HG02870 (cell line): ENCODE measurements at regions not wholly inside any gene's neighbourhood (a gene's known extent, or its start where the extent isn't known, plus 50 kb on each side); places are given as distances from the start of the nearest gene placed in this dataset.

Experiments
- ATAC-seq: cut with Tn5 transposase; IDR thresholded peaks from one replicate; pipeline ENCODE4 v1.9.1; 2021; ENCODE audit warnings: mild to moderate bottlenecking, moderate library complexity; ENCODE audit not compliant: unreplicated experiment

DNA sequence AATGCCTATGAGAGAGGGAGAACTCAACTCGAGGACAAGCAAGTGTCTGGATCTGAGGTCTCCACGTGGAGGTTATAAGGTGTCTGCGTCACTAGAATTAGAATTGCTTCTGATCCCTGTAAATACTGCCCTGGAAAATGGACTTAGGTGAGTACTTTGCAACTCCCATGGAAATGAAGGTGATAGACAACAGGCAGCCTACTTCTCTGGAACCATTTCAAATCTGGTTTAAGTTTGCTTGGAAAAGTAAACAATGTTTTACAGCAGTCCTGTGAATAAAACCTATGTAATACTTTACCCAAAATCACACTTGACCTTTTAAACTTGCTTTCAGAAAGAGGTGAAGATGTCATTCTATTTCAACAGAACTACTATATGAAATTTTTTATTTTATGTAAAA, 70.1 kb upstream of the TENT5A start:
- ATAC-seq = no peak

DNA sequence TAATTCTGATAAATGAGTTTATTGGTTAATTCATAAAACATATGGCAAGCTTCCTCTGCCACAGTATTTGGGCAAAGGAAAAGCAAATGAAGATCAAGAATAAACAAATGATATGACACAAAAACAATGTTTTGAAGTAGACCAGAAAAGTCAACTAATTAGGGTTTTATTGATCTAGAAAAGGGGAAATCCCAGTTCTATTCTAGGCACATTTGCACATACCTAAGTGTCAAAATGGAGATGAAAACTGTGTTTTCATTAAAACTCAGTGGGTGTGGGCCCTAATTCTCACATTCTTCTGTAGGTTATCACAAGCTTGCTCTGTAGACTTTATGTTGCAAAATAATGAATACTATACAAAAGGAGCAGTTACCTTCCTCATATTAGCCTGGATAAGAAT, 69.0 kb upstream of the TENT5A start:
- no peak for ATAC-seq

DNA sequence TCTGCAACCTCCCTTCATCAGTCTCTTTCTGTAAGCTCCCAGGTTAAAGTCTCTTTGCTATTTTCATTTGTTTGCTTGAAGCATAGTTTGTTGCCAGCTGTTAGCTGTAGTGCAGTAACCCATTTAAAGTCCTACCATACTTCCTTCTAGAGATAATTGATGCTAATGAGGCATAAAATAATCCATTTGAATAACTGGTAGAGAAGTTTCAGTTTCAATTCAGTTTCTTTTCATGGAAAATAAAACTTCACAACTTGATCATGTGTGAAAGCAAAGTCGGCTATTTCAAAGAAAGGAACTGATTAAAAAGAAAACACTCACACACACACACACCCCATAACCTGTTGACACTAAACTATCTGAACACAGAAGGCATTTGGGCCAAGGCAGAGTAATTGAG, 68.5 kb upstream of the TENT5A start:
- ATAC-seq = no peak

DNA sequence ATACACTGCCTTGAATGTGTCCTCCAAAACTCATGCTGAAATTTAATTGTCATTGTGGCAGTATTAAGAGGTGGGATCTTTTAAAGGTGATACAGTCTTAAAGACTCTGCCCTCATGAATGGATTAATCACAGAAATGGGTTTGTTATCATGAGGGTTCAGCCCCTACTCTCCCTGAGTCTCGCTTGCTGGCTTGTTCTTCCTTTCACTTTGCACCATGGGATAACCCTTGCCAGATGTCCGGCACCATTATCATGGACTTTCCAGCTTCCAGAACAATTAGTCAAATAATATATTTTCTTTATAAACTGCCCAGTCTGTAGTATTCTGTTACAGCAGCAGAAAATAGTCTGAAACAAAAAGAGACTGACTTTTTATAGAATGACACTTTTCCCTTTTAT, 67.9 kb upstream of the TENT5A start:
- no peak for ATAC-seq

GRCh38 chr6:81819767-81820166, 67.3 kb upstream of the TENT5A start:
- no peak for ATAC-seq

DNA sequence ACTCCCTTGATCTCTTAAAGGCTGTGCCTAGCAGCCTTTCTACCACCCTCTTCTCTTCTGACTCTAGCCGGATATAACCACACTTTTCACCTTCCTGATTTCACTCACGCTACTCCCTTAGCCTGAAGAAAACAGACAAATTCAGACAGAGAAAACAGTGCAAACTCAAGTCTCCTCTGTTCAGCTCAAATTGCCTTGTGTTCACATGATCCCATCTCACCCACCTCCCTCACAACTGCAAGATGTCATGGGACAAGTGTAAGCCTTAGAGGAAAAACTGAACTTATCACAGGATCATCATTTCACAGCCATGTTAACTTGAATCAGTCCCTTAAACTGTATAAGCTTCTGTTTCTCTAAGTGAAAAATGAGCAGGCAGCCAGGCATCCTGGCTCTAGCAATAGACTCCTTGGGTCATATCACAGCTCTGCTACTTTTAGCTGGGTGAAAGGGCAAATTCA, 66.5 kb upstream of the TENT5A start:
- no peak for ATAC-seq

GRCh38 chr6:81816380-81816779, 63.9 kb upstream of the TENT5A start:
- no peak for ATAC-seq

GRCh38 chr6:81814370-81815076, 62.0 kb upstream of the TENT5A start:
- ATAC-seq = no peak

DNA sequence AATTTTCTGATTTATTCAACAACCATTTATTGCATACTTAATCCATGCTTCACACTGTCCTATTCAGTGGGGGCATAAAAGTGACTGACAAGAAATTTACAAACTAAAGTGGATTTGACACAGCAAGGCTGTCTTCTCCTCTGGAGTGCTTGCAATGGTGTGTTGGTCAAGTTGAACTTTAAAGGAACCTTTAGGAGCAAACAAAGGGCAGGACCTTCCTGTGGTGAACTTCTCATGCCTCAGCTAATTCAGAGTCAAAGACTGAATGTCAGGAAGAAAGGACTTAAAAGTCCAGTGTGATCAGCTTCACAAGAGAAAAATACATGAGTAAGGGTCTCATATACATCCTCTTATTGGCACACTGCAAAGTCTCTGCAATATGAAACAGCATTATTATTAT, 60.8 kb upstream of the TENT5A start:
- no peak for ATAC-seq

DNA sequence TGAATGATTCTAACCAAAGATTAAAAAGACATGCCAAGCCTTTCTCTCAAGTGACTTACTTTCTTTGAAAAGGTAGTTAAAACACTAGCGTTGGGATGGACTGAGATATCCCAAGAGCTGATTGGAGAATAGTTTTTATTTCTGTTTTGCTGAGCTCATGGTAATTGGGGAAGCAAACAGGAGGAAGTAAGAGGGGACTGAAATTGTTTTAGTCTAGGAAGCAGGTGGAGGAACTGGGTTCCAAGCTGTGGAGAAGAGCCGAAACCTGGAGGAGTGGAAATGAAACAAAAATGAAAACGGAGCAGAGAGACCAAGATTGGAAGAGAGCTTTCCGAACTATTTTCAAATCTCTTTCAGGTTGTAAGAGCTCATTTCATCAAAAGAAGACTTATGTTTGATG, 59.9 kb upstream of the TENT5A start:
- ATAC-seq = no peak

DNA sequence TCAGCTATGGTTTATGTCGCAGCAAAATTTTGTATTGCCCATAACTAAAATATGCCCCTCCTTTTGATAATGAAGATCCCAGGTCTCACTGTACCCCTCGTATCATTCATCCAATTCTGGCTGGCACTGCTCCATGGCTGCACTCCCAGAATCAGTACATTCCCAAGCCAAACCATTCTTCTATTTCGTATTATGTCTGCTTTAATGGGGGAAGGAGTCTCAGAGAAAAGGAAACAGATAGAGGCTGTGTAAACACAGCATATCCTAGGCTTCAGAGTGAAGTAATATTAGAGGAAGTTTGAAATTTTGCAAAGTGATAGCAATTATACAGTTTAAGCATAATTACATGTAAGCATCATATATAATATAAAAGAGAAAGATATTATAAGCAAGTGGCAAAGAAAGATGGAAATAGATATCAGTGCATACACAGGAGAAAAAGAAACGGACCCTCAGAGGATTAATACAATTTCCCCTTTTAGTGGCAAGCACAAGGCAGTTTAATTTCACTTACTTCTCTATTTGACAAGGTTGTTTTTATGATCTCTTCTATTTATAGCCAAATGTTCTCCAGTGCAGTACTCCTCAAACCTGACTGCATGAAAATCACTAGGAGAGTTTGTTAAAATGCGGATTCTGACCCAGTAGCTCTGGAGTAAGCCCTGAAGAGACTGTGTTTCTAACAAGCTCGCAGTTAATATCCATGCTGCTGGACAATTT, 56.5 kb upstream of the TENT5A start:
- ATAC-seq = no peak

DNA sequence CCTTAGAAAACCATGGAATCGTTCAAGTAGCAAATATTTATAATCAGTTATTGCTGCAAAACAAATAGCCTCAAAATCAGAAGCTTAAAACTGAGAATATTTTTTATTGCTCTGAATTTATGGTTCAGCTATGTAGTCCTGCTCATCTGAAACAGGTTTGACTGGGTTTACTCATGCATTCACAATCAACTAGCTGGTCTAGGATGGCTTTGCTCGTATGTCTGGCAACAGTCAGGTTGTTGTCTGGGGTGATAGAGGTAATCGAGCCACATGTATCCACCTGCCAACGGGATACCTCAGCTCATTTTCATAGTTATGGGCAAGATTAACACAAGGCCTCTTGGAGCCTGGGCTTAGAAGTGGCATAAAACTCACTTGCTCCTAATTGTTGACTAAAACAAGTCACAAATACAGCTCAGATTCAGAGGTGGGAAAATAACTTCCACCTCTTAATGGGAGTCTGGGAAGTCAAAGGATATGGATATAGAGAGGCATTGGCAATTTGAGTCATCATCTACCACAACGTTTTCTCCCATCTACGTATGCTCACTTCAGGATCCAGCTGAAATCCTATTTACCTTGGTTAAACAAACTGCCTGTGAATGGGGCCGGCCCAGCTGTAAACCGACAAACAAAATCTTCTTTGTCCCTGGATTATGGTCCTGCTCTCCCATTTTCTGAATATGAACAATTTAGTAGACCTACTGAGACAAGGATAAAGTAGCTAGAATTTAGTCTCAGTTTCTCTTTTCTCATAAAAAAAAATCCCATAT, 54.5 kb upstream of the TENT5A start:
- ATAC-seq = no peak

DNA sequence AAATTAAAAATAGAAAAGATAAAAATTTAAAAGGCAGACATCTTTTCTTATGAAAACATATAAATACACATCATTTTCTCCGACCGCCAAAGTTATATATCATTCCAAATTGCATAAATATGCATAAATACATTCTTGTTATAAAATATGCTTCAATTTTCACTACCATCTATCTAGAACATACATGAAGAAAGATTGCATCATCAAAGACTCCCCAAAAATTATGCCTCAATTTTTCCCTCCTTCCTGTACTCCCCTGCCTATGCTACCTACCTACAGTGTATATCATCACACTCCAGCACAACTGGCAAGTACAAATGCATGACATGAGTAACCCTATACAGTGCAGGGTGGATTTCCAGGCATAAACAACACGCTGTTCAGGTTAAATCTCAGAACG, 49.9 kb upstream of the TENT5A start:
- no peak for ATAC-seq
